OCI-LY1 (cell line): ENCODE measurements at regions not wholly inside any gene's neighbourhood (a gene's known extent, or its start where the extent isn't known, plus 50 kb on each side); places are given as distances from the start of the nearest gene placed in this dataset.

Experiments
- EZH2 ChIP-seq: fragments of 200-600 bp; sonication (generic), shearing (Covaris generic); IDR thresholded peaks from 2 replicates; pipeline ENCODE4 v1.8.0; 2017; ENCODE audit warnings: borderline replicate concordance, mixed run types, mild to moderate bottlenecking, antibody characterized with exemption, low read length, moderate library complexity, mixed read lengths
- TF ChIP-seq, protein P1 (sequence below): fragments of 200-600 bp; sonication (generic), shearing (Covaris generic); IDR thresholded peaks from 2 replicates; pipeline ENCODE4 v1.5.1; 2017; ENCODE audit warnings: mild to moderate bottlenecking, antibody characterized with exemption, low read length, moderate library complexity, mixed read lengths

DNA sequence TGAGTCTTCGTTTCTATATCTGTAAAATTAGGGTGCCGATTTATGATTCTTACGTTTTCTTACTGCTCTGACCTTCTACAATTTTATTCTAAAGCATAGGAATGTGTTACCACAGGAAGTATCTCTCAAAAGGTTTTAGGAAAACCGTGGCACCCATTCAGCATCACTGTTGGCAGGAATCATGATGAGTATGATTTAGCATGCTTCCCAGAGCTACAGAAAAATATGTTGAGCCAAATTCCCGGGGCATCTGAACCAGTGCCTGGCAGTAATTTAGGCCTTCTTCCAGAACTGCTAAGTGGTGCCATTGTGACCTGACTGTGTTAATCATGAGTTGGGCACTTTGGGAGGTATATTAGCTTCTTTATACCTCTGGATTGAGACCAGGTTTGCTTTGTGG lies 605.0 kb upstream of the RAG2 start:
- TF ChIP-seq EZH2: no peak
- TF ChIP-seq, protein P1, sequence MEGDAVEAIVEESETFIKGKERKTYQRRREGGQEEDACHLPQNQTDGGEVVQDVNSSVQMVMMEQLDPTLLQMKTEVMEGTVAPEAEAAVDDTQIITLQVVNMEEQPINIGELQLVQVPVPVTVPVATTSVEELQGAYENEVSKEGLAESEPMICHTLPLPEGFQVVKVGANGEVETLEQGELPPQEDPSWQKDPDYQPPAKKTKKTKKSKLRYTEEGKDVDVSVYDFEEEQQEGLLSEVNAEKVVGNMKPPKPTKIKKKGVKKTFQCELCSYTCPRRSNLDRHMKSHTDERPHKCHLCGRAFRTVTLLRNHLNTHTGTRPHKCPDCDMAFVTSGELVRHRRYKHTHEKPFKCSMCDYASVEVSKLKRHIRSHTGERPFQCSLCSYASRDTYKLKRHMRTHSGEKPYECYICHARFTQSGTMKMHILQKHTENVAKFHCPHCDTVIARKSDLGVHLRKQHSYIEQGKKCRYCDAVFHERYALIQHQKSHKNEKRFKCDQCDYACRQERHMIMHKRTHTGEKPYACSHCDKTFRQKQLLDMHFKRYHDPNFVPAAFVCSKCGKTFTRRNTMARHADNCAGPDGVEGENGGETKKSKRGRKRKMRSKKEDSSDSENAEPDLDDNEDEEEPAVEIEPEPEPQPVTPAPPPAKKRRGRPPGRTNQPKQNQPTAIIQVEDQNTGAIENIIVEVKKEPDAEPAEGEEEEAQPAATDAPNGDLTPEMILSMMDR: no peak
